ENCODE measurements at regions not wholly inside any gene's neighbourhood (a gene's known extent, or its start where the extent isn't known, plus 50 kb on each side); places are given as distances from the start of the nearest gene placed in this dataset.

DNA sequence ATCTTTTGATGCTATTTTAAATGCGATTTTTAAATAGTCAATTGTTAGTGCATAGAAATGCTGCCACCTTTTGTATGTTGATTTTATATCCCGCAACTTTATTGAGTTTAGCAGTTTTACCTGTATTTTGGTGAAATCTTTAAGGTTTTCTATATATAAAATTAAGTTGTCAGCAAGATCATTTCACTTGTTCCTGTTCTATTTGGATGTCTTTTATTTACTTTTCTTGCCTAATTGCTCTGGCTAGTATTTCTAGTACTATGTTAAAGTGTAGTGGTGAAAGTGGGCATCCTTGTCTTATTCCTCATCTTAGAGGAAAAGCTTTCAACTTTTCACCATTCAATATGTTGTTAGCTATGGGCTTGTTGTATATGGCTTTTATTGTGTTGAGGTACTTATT, 813.3 kb upstream of the CELF2 start:
- Histone ChIP-seq H3K4me3 (ENCODE audit: low read length) (no peak overlapping the region), H3K4me1 (ENCODE audit: insufficient read depth, low read length) (no peaks in the 10 kb centered on the region), H3K36me3 (ENCODE audit: insufficient read depth, low read length) (no peaks in the 10 kb centered on the region), H3K27me3 (ENCODE audit: control insufficient read depth in 1 of 2, insufficient read depth in 2 of 2, low read length in 2 of 2) (no peaks in the 10 kb centered on the region), H3K9me3 (ENCODE audit: control insufficient read depth in 1 of 2, insufficient read depth in 1 of 2, low read length in 2 of 2) (peaks cover 0 to 3% of the 10 kb centered on the region in 2 experiments), H3K27ac (ENCODE audit: low read depth in 1 of 2, low read length in 2 of 2) (no peak overlapping the region)
- Mint-ChIP-seq H3K27me3 (peaks cover 19% of the 10 kb centered on the region), H3K4me1 (ENCODE audit: low read depth) (no peaks in the 10 kb centered on the region), H3K4me3 (no peak overlapping the region), H3K9me3 (no peaks in the 10 kb centered on the region), H3K36me3 (ENCODE audit: low read depth) (no peaks in the 10 kb centered on the region), H3K27ac (no peak overlapping the region)
- ChIA-PET CTCF (no interaction called here), POLR2A (no interaction called here)
- intact Hi-C loops (cut with DNase I, micrococcal nuclease) = no loop called here
- TF ChIP-seq, protein P1, sequence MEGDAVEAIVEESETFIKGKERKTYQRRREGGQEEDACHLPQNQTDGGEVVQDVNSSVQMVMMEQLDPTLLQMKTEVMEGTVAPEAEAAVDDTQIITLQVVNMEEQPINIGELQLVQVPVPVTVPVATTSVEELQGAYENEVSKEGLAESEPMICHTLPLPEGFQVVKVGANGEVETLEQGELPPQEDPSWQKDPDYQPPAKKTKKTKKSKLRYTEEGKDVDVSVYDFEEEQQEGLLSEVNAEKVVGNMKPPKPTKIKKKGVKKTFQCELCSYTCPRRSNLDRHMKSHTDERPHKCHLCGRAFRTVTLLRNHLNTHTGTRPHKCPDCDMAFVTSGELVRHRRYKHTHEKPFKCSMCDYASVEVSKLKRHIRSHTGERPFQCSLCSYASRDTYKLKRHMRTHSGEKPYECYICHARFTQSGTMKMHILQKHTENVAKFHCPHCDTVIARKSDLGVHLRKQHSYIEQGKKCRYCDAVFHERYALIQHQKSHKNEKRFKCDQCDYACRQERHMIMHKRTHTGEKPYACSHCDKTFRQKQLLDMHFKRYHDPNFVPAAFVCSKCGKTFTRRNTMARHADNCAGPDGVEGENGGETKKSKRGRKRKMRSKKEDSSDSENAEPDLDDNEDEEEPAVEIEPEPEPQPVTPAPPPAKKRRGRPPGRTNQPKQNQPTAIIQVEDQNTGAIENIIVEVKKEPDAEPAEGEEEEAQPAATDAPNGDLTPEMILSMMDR (IDR thresholded peaks at IDR 0.05) = no peak
- ATAC-seq (ENCODE audit: poor library complexity) (no peak), DNase-seq (no peak)

GRCh38 chr10:10205906-10206305, 811.8 kb upstream of the CELF2 start:
- Histone ChIP-seq H3K27ac (ENCODE audit: low read depth in 1 of 2, low read length in 2 of 2) (no peak overlapping the region), H3K36me3 (ENCODE audit: insufficient read depth, low read length) (no peaks in the 10 kb centered on the region), H3K4me3 (ENCODE audit: low read length) (no peak overlapping the region), H3K27me3 (ENCODE audit: control insufficient read depth in 1 of 2, insufficient read depth in 2 of 2, low read length in 2 of 2) (no peaks in the 10 kb centered on the region), H3K9me3 (ENCODE audit: control insufficient read depth in 1 of 2, insufficient read depth in 1 of 2, low read length in 2 of 2) (peaks cover 0 to 3% of the 10 kb centered on the region in 2 experiments), H3K4me1 (ENCODE audit: insufficient read depth, low read length) (no peaks in the 10 kb centered on the region)
- H3K9me3 Mint-ChIP-seq = no peaks in the 10 kb centered on the region
- peaks cover 12% of the 10 kb centered on the region for H3K27me3 Mint-ChIP-seq
- no peak overlapping the region for H3K4me3 Mint-ChIP-seq
- no peak for ATAC-seq (ENCODE audit: poor library complexity)
- ChIA-PET CTCF (no interaction called here), POLR2A (no interaction called here)
- H3K4me1 Mint-ChIP-seq (ENCODE audit: low read depth) = no peaks in the 10 kb centered on the region
- intact Hi-C loops (cut with DNase I, micrococcal nuclease) = no loop called here
- H3K36me3 Mint-ChIP-seq (ENCODE audit: low read depth) = no peaks in the 10 kb centered on the region
- TF ChIP-seq, protein P1 (IDR thresholded peaks at IDR 0.05) = no peak
- DNase-seq = no peak
- H3K27ac Mint-ChIP-seq = no peak overlapping the region

GRCh38 chr10:10207538-10207937, 810.1 kb upstream of the CELF2 start:
- Mint-ChIP-seq H3K9me3 (no peaks in the 10 kb centered on the region), H3K27ac (no peak overlapping the region), H3K27me3 (peaks cover 10% of the 10 kb centered on the region), H3K4me1 (ENCODE audit: low read depth) (no peaks in the 10 kb centered on the region), H3K36me3 (ENCODE audit: low read depth) (no peaks in the 10 kb centered on the region), H3K4me3 (no peak overlapping the region)
- Histone ChIP-seq H3K36me3 (ENCODE audit: insufficient read depth, low read length) (no peaks in the 10 kb centered on the region), H3K27ac (ENCODE audit: low read depth in 1 of 2, low read length in 2 of 2) (no peak overlapping the region), H3K4me1 (ENCODE audit: insufficient read depth, low read length) (no peaks in the 10 kb centered on the region), H3K9me3 (ENCODE audit: control insufficient read depth in 1 of 2, insufficient read depth in 1 of 2, low read length in 2 of 2) (peaks cover 0 to 3% of the 10 kb centered on the region in 2 experiments), H3K4me3 (ENCODE audit: low read length) (no peak overlapping the region), H3K27me3 (ENCODE audit: control insufficient read depth in 1 of 2, insufficient read depth in 2 of 2, low read length in 2 of 2) (no peaks in the 10 kb centered on the region)
- no peak for ATAC-seq (ENCODE audit: poor library complexity)
- intact Hi-C loops (cut with DNase I, micrococcal nuclease) = no loop called here
- ChIA-PET POLR2A (no interaction called here), CTCF (no interaction called here)
- no peak for DNase-seq
- TF ChIP-seq, protein P1 (IDR thresholded peaks at IDR 0.05) = no peak

Measured in CD4-positive, alpha-beta T cell (primary cell).